ENCODE measurements at regions not wholly inside any gene's neighbourhood (a gene's known extent, or its start where the extent isn't known, plus 50 kb on each side); places are given as distances from the start of the nearest gene placed in this dataset.
A peak's percentile ranks its signal among the peaks of the same experiment; 100 is the strongest.
"Not testable (repeated sequence)": the region's sequence is repeated elsewhere in the genome, so short reads cannot be mapped to it uniquely, and the experiment has no call there.

GRCh38 chr4:53889326-53890055 is 174.9 kb downstream of the CHIC2 start:
- DNase-seq (ENCODE audit: low read depth): no peak
- H3K4me3 ChIP-seq (ENCODE audit: low read length): no peak overlapping the region
- TF ChIP-seq CTCF (IDR thresholded peaks at IDR 0.05; ENCODE audit: insufficient read depth, low read depth, low read length, missing control alignments): no peak

GRCh38 chr4:53886090-53886489 is 178.3 kb downstream of the CHIC2 start:
- no peak overlapping the region for H3K4me3 ChIP-seq (ENCODE audit: low read length)
- DNase-seq (ENCODE audit: low read depth): no peak
- no peak for TF ChIP-seq CTCF (IDR thresholded peaks at IDR 0.05; ENCODE audit: insufficient read depth, low read depth, low read length, missing control alignments)

- no peak for TF ChIP-seq CTCF (IDR thresholded peaks at IDR 0.05; ENCODE audit: insufficient read depth, low read depth, low read length, missing control alignments)
- no peak for DNase-seq (ENCODE audit: low read depth)
- H3K4me3 ChIP-seq (ENCODE audit: low read length): no peak overlapping the region
Observed at GRCh38 chr4:53885668-53886067, 178.7 kb downstream of the CHIC2 start.

- DNase-seq (ENCODE audit: low read depth); H3K4me3 ChIP-seq (ENCODE audit: low read length): not testable (repeated sequence)
Observed at GRCh38 chr4:53877096-53877495, 187.3 kb downstream of the CHIC2 start.

GRCh38 chr4:53866055-53866454 is 198.3 kb downstream of the CHIC2 start:
- DNase-seq (ENCODE audit: low read depth): peak; percentile 30
- no peak overlapping the region for H3K4me3 ChIP-seq (ENCODE audit: low read length)
- no peak for TF ChIP-seq CTCF (IDR thresholded peaks at IDR 0.05; ENCODE audit: insufficient read depth, low read depth, low read length, missing control alignments)

- no peak for DNase-seq (ENCODE audit: low read depth)
- no peak for TF ChIP-seq CTCF (IDR thresholded peaks at IDR 0.05; ENCODE audit: insufficient read depth, low read depth, low read length, missing control alignments)
Observed at GRCh38 chr4:53865054-53865453, 199.4 kb downstream of the CHIC2 start.

GRCh38 chr4:53863736-53864365 is 200.6 kb downstream of the CHIC2 start:
- H3K4me3 ChIP-seq (ENCODE audit: low read length): no peak overlapping the region
- no peak for DNase-seq (ENCODE audit: low read depth)
- TF ChIP-seq CTCF (IDR thresholded peaks at IDR 0.05; ENCODE audit: insufficient read depth, low read depth, low read length, missing control alignments): no peak

More at GRCh38 chr4:53865054-53865453, 199.4 kb downstream of the CHIC2 start:
- H3K4me3 ChIP-seq (ENCODE audit: low read length): no peak overlapping the region
